A549 (cell line): ENCODE measurements at regions not wholly inside any gene's neighbourhood (a gene's known extent, or its start where the extent isn't known, plus 50 kb on each side); places are given as distances from the start of the nearest gene placed in this dataset.

Experiments used
- ATAC-seq, 2 experiments: fragments of 200-7000 bp in 1 of 2; fragments of >200 bp in 1 of 2; cut with Nextera tagmentation in 1 of 2; cut with Tn5 transposase in 1 of 2; 3 replicates each; pipeline versions ENCODE4 v1.8.0 to v1.9.1; 2018 to 2020; ENCODE audit warnings: mild to moderate bottlenecking in 1 of 2, moderate library complexity in 1 of 2
- CTCF ChIA-PET: fragments of 300-600 bp; sonication (Branson Sonifier 250); formaldehyde crosslinking; extraction: SDS; loops from one replicate; lab custom pipeline; 2021; ENCODE audit warnings: antibody characterized with exemption, inconsistent platforms; lab: Yijun Ruan, JAX
- POLR2A ChIA-PET: fragments of 350-600 bp; formaldehyde crosslinking; extraction: SDS; loops from one replicate; lab custom pipeline; 2021; ENCODE audit warnings: antibody characterized with exemption, inconsistent platforms; lab: Yijun Ruan, JAX
- DNase-seq, 2 experiments: peaks; one replicate each; pipeline versions ENCODE4 v3.0.0 to v3.0.0-alpha.2; 2011 to 2016; ENCODE audit warnings: low read depth in 1 of 2, low spot score in 1 of 2
- FAIRE-seq: peaks from 2 replicates; lab custom pipeline; 2011; peaks lifted over from hg19 to GRCh38; lab: Jason Lieb, UNC
- H3K27ac ChIP-seq, 2 experiments: fragments of >200 bp; sonication (Bioruptor Twin); formaldehyde crosslinking; 3 replicates each; pipeline ENCODE4 v1.5.1; 2016 to 2017
- H3K4me1 ChIP-seq: fragments of >200 bp; sonication (Bioruptor Twin); formaldehyde crosslinking; 3 replicates; pipeline ENCODE4 v1.6.1; 2016
- H3K4me2 ChIP-seq: fragments of >200 bp; sonication (Bioruptor Twin); formaldehyde crosslinking; 3 replicates; pipeline ENCODE4 v1.6.1; 2016
- H3K4me3 ChIP-seq: fragments of >200 bp; sonication (Bioruptor Twin); formaldehyde crosslinking; 3 replicates; pipeline ENCODE4 v1.5.1; 2016
- H3K9me3 ChIP-seq: fragments of >200 bp; sonication (Bioruptor Twin); formaldehyde crosslinking; 3 replicates; pipeline ENCODE4 v1.6.1; 2016
- BCL3 ChIP-seq: fragments of >200 bp; sonication (Bioruptor Twin); formaldehyde crosslinking; IDR thresholded peaks from 3 replicates; pipeline ENCODE4 v1.6.1; 2016
- BHLHE40 ChIP-seq: IDR thresholded peaks from 2 replicates; pipeline ENCODE4 v1.6.1; 2012; ENCODE audit warnings: low read depth, low read length, inconsistent platforms
- CHD2 ChIP-seq: fragments of 150-350 bp; IDR thresholded peaks from 2 replicates; pipeline ENCODE4 v1.6.1; 2014; ENCODE audit warnings: low read length; ENCODE audit not compliant: partially characterized antibody
- CTCF ChIP-seq: fragments of >200 bp; sonication (Bioruptor Twin); formaldehyde crosslinking; IDR thresholded peaks from 3 replicates; pipeline ENCODE4 v1.5.1; 2016
- EHF ChIP-seq: fragments of 250-450 bp; sonication (Bioruptor Pico); IDR thresholded peaks from 2 replicates; pipeline ENCODE4 v1.5.0; 2020; ENCODE audit warnings: mild to moderate bottlenecking
- EHMT2 ChIP-seq: fragments of 200-600 bp; sonication (generic); IDR thresholded peaks from 2 replicates; pipeline ENCODE4 v1.6.1; 2016; ENCODE audit warnings: antibody characterized with exemption, low read depth, mild to moderate bottlenecking, moderate library complexity
- FOSL2 ChIP-seq, 2 experiments: fragments of 450-650 bp in 1 of 2; fragments of >200 bp in 1 of 2; sonication (Bioruptor Twin) in 1 of 2; formaldehyde crosslinking; IDR thresholded peaks; 2 replicates each; pipeline versions ENCODE4 v1.5.0 to v1.6.1; 2016 to 2020; ENCODE audit warnings: mild to moderate bottlenecking in 1 of 2, moderate library complexity in 1 of 2
- HDAC2 ChIP-seq: fragments of 200-600 bp; sonication (generic); IDR thresholded peaks from 2 replicates; pipeline ENCODE4 v1.6.1; 2016
- HMGXB4 ChIP-seq: fragments of 250-450 bp; sonication (Bioruptor Pico); IDR thresholded peaks from 2 replicates; pipeline ENCODE4 v1.5.0; 2021; ENCODE audit warnings: mild to moderate bottlenecking, moderate library complexity, borderline replicate concordance
- HOXA7 ChIP-seq: fragments of 250-450 bp; sonication (Bioruptor Pico); IDR thresholded peaks from 2 replicates; pipeline ENCODE4 v1.5.0; 2020; ENCODE audit warnings: mild to moderate bottlenecking, moderate library complexity
- HOXB5 ChIP-seq: fragments of 250-450 bp; sonication (Bioruptor Pico); IDR thresholded peaks from 2 replicates; pipeline ENCODE4 v1.5.0; 2020; ENCODE audit warnings: mild to moderate bottlenecking, moderate library complexity
- JUNB ChIP-seq: fragments of >200 bp; sonication (Bioruptor Twin); formaldehyde crosslinking; IDR thresholded peaks from 2 replicates; pipeline ENCODE4 v1.6.1; 2016
- KDM5A ChIP-seq: fragments of 200-600 bp; sonication (generic); IDR thresholded peaks from 2 replicates; pipeline ENCODE4 v1.6.1; 2016; ENCODE audit warnings: antibody characterized with exemption, mild to moderate bottlenecking
- MAZ ChIP-seq: fragments of 150-350 bp; IDR thresholded peaks from 2 replicates; pipeline ENCODE4 v1.6.1; 2014; ENCODE audit warnings: antibody characterized with exemption, low read depth, low read length, borderline replicate concordance
- POLR2AphosphoS2 ChIP-seq: conservative IDR thresholded peaks from 2 replicates; pipeline ENCODE4 v1.6.1; 2012; ENCODE audit warnings: low read length, improper control_type of control experiment, inconsistent platforms
- SMC3 ChIP-seq: fragments of >200 bp; sonication (Bioruptor Twin); formaldehyde crosslinking; IDR thresholded peaks from 3 replicates; pipeline ENCODE4 v1.6.1; 2018; ENCODE audit warnings: inconsistent platforms
- TFCP2L1 ChIP-seq: fragments of 250-450 bp; sonication (Bioruptor Pico); IDR thresholded peaks from 2 replicates; pipeline ENCODE4 v1.5.0; 2021; ENCODE audit warnings: mild to moderate bottlenecking
- ZFP36 ChIP-seq: fragments of 450-650 bp; IDR thresholded peaks from 2 replicates; pipeline ENCODE4 v1.6.1; 2014; ENCODE audit warnings: borderline replicate concordance; ENCODE audit not compliant: partially characterized antibody
- WGBS: methylation state at CpG from one replicate; pipeline ENCODE4 v1.1.6; 2017; ENCODE audit errors: missing lambda C conversion rate; 5-methylcytosine and 5-hydroxymethylcytosine counted together
- TF ChIP-seq, protein P1 (sequence below): fragments of 250-450 bp; sonication (Bioruptor Pico); IDR thresholded peaks from 2 replicates; pipeline ENCODE4 v1.5.0; 2020; ENCODE audit warnings: low read depth, mild to moderate bottlenecking, moderate library complexity

DNA sequence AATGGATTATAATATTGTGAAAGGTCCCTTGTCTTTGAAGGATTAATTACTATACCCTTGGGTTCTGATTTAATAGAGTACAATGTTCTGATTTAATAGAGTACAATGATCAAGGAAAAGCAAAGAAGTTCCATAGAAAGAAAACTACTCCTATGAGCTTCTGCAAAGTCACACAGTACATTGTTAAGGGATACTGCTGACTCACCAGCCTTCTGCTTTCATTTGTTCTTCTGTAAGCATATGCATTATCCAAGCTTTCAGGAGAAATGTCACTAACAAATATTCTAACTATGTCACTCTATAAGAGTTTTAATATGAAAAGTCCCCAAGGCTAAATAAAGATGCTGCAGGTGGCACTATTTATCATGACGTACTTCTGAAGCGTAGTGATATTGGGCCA lies 396.7 kb downstream of the RFC3 start:
- TF ChIP-seq HOXA7 (CRISPR knock-in tag) (no peak), CHD2 (no peak), ZFP36 (no peak), BCL3 (no peak), BHLHE40 (no peak)
- TF ChIP-seq, protein P1, sequence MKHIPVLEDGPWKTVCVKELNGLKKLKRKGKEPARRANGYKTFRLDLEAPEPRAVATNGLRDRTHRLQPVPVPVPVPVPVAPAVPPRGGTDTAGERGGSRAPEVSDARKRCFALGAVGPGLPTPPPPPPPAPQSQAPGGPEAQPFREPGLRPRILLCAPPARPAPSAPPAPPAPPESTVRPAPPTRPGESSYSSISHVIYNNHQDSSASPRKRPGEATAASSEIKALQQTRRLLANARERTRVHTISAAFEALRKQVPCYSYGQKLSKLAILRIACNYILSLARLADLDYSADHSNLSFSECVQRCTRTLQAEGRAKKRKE (CRISPR knock-in tag): no peak
- POLR2A ChIA-PET: interaction anchor here (0.6 kb wide), 1 partner anchor 9 kb away, joined by 3 read pairs; no protein-coding TSS in a partner anchor
- 96% methylated on average over 2 of the region's 2 CpGs for WGBS
- CTCF ChIA-PET: no interaction called here
- H3K27ac ChIP-seq: peak overlapping the region in 1 of 2 experiments; percentile 33; a peak in 1 of 6 replicates
- DNase-seq (no peak), ATAC-seq (no peak), FAIRE-seq (no peak)
- no peak overlapping the region for H3K4me3 ChIP-seq
- H3K4me1 ChIP-seq: no peaks in the 10 kb centered on the region
- H3K4me2 ChIP-seq: no peak overlapping the region
- peaks cover 21% of the 10 kb centered on the region for H3K9me3 ChIP-seq

- 86% methylated on average over 4 of the region's 4 CpGs for WGBS
- no peak overlapping the region for H3K4me2 ChIP-seq
- CTCF ChIA-PET: no interaction called here
- H3K9me3 ChIP-seq: peaks cover 21% of the 10 kb centered on the region
- no peak overlapping the region for H3K4me3 ChIP-seq
- POLR2A ChIA-PET: no interaction called here
- no peak for FAIRE-seq
- TF ChIP-seq POLR2AphosphoS2 (no peak), HDAC2 (no peak), SMC3 (no peak), TFCP2L1 (CRISPR knock-in tag) (no peak), KDM5A (no peak), HOXB5 (no peak), MAZ (no peak), JUNB (no peak), EHMT2 (no peak), HMGXB4 (CRISPR knock-in tag) (no peak), EHF (no peak), CTCF (no peak), FOSL2 (IDR thresholded peaks at IDR 0.05) (no peak), FOSL2 (CRISPR knock-in tag; IDR thresholded peaks at IDR 0.05) (no peak)
- DNase-seq: no peak
- no peaks in the 10 kb centered on the region for H3K4me1 ChIP-seq
- H3K27ac ChIP-seq: no peak overlapping the region
- no peak for ATAC-seq
Measured at GRCh38 chr13:34216256-34216655, 398.3 kb downstream of the RFC3 start.
